Retina (tissue), 1 donor: ENCODE measurements at regions not wholly inside any gene's neighbourhood (a gene's known extent, or its start where the extent isn't known, plus 50 kb on each side); places are given as distances from the start of the nearest gene placed in this dataset.
"Not testable (repeated sequence)": the region's sequence is repeated elsewhere in the genome, so short reads cannot be mapped to it uniquely, and the experiment has no call there.

ENCODE experiments used
- DNase-seq: peaks from one replicate; pipeline ENCODE4 v3.0.0-alpha.2; 2016

- DNase-seq = not testable (repeated sequence)
Measured at GRCh38 chr9:118677936-118678653, 691.1 kb downstream of the BRINP1 start.

GRCh38 chr9:118686959-118687358 lies 682.3 kb downstream of the BRINP1 start:
- no peak for DNase-seq

GRCh38 chr9:118689280-118689679 lies 680.0 kb downstream of the BRINP1 start:
- DNase-seq = no peak

GRCh38 chr9:118692613-118693012 lies 676.6 kb downstream of the BRINP1 start:
- DNase-seq = no peak

GRCh38 chr9:118693645-118694044 lies 675.6 kb downstream of the BRINP1 start:
- DNase-seq = no peak

- not testable (repeated sequence) for DNase-seq
Measured at GRCh38 chr9:118695249-118695648, 674.0 kb downstream of the BRINP1 start.

GRCh38 chr9:118701985-118702384 lies 667.2 kb downstream of the BRINP1 start:
- DNase-seq = no peak

- peak; percentile 6 for DNase-seq
Measured at GRCh38 chr9:118711843-118712242, 657.4 kb downstream of the BRINP1 start.

- DNase-seq = no peak
Measured at GRCh38 chr9:118721276-118721675, 648.0 kb downstream of the BRINP1 start.

- DNase-seq = no peak
Measured at GRCh38 chr9:118721923-118722322, 647.3 kb downstream of the BRINP1 start.

- DNase-seq = no peak
Measured at GRCh38 chr9:118729981-118730380, 639.3 kb downstream of the BRINP1 start.

GRCh38 chr9:118732998-118733397 lies 636.2 kb downstream of the BRINP1 start:
- no peak for DNase-seq

GRCh38 chr9:118734696-118735095 lies 634.5 kb downstream of the BRINP1 start:
- DNase-seq = no peak

GRCh38 chr9:118736406-118736805 lies 632.8 kb downstream of the BRINP1 start:
- no peak for DNase-seq

GRCh38 chr9:118751077-118751847 lies 618.0 kb downstream of the BRINP1 start:
- no peak for DNase-seq

- DNase-seq = no peak
Measured at GRCh38 chr9:118751848-118752223, 617.4 kb downstream of the BRINP1 start.

GRCh38 chr9:118761016-118761790 lies 608.0 kb downstream of the BRINP1 start:
- DNase-seq = no peak

GRCh38 chr9:118767571-118767970 lies 601.7 kb downstream of the BRINP1 start:
- no peak for DNase-seq

GRCh38 chr9:118782790-118783463 lies 586.3 kb downstream of the BRINP1 start:
- no peak for DNase-seq

GRCh38 chr9:118784033-118784432 lies 585.2 kb downstream of the BRINP1 start:
- no peak for DNase-seq

- DNase-seq = no peak
Measured at GRCh38 chr9:118785456-118785855, 583.8 kb downstream of the BRINP1 start.

- no peak for DNase-seq
Measured at GRCh38 chr9:118786877-118787276, 582.4 kb downstream of the BRINP1 start.

- DNase-seq = no peak
Measured at GRCh38 chr9:118809160-118809625, 560.0 kb downstream of the BRINP1 start.
